Astrocyte of the hippocampus (primary cell): ENCODE measurements at regions not wholly inside any gene's neighbourhood (a gene's known extent, or its start where the extent isn't known, plus 50 kb on each side); places are given as distances from the start of the nearest gene placed in this dataset.

Experiments
- DNase-seq: peaks from one replicate; pipeline ENCODE4 v3.0.0; 2011; ENCODE audit warnings: low read depth, low spot score

DNA sequence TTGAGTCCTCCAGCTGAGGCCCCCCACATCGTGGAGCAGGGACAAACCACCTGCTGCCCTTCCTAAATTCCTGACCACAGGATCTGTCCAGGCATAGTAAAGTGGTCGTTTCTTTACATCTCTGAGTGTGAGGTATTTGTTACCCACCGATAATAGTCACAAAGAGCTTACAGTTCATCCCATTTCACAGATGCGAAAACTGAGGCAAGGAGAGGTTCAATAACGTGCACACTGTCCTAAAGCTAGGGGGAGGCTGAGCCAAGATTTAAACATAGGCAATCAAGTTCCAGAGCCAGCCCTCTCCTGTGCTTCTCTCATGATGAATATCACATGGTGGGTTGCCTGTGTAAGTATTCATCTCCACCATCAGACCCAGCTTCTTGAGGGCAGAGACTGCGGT lies 135.4 kb downstream of the CCT6B start:
- no peak for DNase-seq

DNA sequence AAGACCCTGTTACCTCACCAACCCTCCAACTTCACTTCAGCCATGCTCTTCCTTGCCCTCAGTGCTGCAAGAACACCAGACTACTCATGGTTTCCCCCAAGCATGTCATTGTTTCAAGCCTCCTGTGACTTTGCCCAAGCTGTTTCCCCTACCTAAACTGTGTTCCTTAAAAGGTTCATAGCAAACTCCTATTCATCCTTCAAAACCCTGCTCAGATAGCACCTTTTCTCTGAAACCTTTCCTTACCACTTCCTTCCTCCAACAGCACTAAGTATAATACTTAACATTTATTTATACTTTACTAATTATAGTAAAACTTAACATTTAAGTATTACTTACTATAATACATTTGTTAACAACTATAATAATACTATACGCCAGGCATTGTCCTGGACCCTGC lies 136.2 kb downstream of the CCT6B start:
- no peak for DNase-seq

DNA sequence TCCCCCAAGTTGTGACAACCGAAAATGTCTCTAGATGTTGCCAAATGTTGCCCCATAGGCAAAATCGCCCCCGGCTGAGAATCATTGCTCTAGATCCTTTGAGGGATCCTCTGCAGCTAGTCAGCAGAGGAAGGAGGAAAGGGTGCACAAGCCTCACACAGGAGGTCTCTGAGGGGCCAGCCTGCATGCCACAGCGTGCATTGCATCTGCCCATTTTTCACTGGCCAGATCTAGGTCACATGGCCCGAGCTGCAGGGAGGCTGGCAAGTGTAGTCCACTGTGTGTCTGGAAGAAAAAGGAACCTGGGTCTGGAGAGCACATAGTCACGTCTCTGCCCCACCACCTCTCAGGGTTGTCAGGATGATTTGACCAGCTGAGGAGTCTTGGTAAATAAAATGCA lies 138.2 kb downstream of the CCT6B start:
- DNase-seq = no peak

DNA sequence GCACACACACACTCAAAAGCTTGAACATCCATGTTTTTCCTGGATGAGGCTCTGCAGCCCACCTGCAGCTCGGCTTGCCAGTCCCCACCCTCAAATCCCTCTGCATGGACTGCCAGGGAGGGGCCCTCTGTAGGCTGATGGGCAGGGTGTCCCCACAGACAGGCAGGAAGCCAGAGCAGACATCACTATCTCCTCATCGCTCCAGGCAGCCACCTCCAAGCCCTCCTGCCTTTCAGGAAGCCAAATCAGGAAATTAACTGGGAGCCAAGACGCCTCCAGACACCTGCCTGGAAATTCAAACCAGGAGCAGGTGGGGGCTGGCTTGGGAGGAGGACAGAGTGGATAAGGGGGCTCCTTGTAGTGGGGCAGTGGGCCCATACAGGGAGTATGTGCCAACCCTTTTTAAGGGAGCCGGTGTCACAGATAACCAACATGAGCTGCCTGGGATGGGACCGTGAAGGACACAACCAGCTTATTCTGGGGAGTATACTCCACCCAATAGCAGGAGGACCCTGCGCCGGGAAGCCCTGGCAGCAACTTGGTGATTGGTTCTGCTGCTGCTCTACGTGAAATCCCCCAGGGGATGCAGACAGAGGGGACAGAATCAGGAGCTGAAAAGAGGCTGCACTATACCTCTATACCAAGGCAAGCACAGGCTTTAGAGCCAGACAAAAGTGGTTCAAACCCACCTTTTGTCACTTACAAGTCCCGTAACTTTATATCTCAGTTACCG lies 139.1 kb downstream of the CCT6B start:
- DNase-seq = no peak

DNA sequence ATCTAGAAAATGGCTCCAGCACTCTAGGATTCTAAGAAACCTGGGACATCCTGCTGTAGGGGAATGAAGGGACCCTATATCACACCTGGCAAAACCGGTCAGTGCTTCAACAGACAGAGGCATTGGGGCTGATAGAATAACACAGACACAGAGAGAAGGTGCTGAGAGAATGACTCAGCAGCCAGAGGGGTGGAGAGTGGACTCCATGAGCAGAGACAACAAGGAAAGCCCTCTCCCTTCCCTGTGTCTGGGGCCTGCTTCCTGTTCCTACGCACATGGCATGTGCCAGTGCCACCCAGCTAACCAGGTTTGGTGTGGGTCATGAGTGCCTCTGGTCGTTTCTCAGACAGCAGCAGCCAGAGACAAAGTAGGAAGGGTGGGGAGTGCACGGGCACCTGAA lies 140.3 kb downstream of the CCT6B start:
- DNase-seq = peak; percentile 2

DNA sequence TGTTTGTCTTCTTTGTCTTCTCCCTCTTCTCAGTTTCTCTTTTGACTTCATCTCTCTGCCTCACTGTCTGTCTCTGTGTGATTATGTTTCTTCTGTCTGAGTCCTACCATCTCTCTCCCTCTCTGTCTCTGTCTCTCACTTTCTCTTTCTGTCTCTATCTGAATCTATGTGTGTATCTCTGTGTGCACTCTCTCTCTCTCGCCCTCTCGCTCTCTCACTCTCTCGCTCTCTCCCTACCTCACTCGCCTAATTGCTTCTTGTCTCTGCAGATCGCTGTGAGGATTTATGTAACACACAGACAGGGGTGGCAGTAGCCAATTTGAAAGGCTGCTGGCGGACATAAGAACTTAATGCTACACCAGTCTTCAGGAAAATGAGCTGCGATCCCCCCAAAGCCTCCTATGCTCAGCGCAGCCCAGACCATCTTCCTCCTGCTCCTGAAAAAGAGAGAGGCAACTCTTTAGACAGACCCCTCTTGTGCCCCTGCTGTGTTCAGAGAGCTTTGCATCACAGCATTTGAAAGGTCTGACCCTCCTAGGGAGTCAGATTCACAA lies 140.9 kb downstream of the CCT6B start:
- DNase-seq = no peak

DNA sequence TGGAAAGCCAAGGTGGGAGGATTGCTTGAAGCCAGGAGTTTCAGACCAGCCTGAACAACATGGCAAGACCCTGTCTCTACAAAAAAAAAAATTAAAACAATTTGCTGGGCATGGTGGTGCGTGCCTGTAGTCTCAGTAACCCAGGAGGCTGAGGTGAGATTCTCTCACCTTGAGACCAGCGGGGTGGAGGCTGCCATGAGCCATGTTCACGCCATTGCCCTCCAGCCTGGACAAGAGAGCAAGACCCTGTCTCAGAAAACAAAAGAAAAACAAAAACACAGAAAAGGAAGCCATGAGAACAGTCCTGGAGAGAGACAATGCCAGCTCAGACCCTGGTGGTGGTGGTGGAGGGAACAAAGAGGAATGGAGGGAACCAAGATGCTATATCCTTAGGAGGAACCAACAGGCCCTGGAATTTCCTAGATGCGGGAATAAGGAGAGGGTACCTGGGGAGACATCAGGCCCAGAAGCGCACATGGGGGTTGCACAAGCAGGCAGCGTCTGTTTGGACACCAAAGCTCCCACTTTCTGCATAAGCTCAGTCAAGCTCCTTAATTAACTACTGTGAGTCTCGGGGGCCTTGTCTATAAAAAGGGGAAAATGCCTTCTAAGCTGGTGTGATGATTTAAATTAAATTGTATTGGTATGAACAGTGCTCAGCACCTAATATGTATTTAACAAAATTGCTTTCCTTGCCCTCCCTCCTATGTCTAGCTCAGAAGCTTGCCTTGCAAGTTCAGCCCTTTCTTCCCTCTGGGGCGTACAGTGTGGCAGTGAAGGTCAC lies 143.8 kb downstream of the CCT6B start:
- DNase-seq = no peak

DNA sequence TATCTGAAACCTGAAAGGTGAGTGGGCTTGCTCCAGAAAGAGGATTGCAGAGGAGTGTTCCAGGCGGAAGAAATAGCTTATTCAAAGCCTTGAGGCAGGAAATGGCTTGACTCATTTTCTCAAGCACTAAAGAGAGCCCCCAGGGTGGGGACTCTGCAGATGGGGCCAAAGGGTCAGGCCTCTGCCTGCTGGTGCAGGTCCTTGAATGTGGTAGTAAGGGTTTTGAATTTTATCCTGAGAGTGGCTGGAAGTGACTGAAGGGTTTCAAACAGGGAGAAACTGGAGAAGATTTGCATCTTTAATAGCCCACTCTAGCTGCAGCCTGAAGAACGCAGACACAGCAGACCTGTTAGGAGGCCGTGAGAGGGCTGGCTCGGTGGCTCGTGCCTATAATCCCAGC lies 144.4 kb downstream of the CCT6B start:
- no peak for DNase-seq

DNA sequence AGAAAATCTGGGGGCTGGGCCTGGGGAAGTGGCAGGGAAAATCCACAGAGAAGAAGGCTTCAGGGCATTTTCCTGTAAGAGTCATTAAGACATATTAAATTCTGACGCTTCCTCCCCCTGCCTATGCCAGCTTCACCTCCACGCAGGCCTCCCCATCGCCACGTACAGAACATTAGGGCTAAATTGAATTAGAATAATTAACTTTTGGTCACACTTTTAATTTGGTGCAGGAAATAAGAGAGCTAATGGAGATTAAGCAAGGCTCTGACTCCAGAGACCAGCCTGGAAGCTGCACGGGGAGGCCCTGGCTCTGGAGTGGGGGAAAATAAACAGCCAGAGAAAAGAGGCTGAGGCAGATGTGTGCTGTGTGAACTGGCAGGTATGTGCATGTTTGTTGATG lies 148.0 kb downstream of the CCT6B start:
- no peak for DNase-seq

DNA sequence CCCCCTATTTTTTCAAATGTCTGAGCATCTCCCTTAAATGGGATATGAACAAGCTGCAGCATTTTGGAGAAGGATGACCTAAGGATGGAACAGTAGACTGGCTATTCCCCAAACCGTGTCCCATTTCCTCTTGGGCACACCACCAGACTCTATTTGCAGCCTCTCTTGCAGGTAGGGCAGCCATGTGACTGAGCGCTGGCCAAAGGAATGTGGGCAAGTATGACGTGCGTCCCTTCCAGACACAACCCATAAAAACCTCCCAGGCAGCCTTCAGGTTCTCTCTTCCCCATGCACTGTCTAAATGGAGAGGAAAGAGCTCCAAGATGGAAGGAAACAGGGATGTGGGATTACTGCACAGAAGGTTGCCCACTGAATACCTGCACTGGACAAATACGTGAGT lies 149.7 kb downstream of the CCT6B start:
- no peak for DNase-seq

DNA sequence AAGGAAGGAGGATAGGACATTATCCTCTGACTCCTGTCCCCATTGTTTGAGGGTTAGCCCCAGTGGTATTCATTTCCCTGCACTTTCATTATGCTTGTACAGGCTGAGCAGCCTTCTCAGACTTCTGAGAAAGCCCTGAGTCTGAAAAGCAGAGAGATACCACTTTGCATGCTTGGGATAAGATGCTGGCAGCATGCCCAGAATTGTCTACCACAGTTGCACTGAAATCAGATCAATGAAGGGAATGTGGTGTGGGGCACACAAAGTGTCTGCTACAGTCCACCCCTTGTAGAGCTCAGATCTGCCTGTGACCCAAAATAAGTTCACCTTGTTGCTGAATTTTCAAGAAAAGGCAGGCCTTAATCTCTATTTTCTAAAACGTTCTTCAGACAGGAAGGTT lies 160.6 kb downstream of the CCT6B start:
- peak; percentile 4 for DNase-seq

DNA sequence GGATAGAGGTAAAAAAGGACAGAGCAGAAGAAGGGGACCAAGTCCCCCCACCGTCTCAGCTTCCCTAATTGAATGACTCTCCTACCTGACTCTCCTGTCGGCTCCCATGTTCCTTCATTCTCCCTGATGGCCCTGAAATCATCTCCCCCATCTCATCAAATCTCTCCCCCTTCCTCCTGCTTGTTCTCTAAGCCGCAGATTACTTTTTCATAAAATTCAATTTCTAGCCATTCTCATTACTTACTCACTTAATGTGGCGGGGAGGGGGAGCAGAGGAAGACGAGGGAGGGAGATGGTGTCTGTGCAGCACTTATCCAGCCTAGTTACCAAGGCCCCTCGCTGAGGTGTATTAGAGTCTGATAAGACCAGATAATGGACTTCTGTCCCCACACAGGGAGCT lies 161.5 kb downstream of the CCT6B start:
- DNase-seq = no peak

DNA sequence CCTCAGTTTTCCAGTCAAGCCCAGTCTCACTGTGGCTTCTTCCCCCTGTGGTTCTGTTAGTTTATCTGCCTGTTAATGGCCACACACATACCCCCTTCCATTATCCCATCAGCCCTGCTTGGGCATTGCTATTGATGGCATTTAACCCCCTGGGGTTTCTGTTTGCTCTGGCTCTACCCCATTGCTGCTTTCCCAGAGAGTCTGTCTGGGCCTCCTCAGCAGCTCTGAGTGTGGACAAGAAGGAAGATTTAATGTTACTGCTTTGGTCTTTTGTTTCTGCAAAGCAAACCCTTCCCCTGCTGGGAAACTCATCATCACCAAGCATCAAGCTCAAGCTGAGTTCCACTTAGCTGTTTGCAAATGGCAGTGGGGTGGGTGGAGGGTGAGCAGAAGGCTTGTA lies 162.7 kb downstream of the CCT6B start:
- DNase-seq = no peak

DNA sequence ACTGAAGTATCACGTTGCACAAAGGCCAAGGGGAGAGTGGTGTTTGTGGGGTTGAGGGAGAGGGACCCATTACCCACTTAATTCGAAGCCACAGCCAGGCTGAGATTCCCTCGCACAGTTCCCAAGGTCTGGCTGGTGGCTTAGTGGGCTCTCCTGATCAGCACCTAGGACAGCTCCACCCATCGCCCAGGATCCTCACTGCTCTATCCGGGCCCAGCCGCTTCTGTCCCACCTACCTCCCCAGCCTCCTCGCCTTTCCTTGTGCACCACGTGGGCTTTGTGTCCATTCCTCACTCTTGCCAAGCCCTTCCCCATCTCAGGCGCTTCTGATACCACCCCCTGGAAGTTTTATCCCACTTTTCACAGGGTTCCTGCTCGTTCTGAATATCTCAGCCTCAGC lies 163.5 kb downstream of the CCT6B start:
- peak; percentile 69 for DNase-seq

DNA sequence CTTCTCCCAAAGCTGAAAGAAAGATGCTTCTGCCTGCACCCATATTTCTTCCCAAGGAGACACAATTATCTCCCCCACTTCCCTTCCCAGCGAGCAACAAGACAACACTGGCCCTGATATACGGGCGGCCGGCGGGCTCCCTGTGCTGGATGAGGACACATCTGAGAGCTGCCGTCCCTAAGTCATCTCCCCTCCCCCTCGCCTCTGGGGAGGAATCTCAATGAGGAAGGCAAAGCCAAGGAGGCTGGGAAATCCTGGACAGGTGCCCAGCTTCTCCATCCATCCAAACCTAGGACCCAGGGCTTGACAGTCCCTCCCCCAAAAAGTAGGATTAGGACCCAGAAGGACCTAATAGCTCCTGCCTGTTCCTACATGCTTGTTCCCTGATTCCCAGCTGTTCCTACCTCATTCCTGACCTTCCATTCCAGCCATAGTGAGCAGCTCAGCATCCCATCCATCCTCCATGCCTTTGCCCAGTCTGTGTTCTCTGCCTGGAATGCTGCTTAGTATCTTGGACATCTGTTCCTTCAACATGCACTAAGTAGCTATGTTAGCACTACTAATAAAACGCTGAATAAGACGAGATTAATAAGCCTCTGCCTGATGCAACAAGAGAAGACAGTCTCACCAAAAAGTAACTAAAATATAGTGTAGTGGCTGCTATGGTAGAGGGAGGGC lies 167.9 kb downstream of the CCT6B start:
- no peak for DNase-seq

DNA sequence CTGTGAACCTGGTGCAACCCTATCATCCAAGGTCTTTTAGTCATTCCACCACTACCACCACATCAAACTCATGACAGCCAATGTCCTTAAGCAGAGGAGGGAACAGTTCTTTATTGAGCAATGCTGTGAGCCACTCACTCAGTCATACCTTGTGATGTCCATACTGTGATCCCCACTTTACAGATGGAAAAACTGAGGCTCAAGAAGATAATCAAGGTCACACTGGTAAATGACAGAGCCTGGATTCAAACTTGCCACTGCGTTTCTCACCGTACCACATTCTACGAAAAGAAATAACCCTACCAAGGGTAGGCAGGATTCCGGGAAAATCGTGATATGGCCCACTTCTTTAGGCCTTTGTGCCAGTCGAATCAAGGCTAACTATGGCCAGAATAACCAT lies 172.6 kb downstream of the CCT6B start:
- no peak for DNase-seq

DNA sequence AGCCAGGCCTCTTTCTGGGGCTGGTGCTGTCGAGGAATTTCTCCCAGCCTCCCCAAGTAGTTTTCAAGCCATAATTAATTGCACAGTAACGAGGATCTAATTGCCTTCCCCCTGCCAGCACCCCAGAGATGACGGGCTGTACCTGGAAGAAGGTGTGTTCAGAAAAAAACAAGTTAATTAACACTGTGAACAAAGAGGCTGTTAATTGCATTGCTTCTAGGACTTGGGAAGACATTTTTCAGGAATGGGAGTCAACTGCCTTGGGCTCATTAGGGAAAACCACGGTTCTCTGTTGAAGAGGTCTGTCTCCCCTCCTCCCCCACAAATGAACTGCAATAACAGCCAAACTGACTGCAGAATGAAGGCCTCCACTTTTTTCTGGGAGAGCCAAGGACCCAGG lies 176.7 kb downstream of the CCT6B start:
- DNase-seq = no peak

DNA sequence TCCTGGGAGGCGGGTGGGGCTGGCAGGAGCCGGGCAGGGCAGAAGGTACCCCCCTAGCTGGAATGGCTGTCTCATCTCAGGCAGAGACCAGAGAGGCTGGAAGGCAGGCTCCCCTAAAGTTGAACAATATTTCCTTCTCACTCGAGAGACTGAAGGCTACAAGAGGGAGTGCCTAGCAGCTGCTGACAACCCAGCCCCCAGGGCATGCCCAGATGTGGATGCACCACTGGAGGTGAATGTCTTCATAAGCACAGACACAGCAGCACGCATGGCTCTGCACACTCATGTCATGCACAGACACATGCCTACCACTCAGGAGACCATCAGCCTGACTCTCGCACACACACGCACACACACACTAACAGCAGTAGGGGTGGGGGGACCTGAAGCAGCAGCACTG lies 179.0 kb downstream of the CCT6B start:
- DNase-seq = no peak

DNA sequence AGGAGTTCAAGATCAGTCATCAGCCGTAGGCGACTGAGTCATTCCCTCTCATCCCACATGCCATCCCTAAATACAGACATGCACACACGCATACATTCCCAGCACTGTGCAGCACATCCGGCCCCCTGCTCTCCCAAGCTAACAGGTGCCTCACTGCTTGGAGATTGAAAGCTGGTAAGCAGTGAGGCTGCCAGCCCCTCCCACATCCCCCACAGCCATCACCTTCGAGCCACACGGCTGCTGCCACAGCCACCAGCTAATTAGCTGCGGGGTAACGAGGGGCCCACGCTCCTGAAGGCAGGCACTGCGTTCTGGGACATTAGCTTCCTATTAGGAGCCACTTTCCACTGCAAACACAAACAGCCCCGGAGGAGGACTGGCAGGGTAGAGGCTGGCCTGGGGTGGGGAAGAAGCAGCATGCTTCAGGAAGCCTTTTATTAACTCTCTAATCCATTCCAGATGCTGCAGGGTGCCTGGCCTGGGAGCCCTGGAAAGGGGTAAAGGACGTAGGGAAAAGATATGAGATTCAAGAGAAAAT lies 179.6 kb downstream of the CCT6B start:
- DNase-seq = no peak

DNA sequence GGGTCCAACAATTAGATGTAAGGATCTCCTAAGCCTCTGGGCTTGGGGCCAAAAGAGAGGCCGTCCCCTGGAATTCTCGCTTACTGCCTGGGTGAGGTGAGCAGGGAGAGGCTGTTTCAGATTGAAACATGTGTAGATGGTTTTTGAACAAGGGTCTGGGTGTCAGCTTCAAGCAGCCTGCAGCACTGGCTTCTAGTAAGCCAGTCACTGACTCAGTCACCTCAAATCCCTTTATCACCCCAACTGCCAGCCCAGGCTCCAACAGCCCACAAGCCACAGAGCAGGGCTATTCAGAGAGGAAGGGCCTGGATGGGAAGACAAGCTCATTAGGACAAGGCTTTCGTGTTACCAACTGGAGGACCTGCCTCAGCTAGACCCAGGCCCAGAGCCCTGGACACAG lies 180.2 kb downstream of the CCT6B start:
- DNase-seq = no peak

DNA sequence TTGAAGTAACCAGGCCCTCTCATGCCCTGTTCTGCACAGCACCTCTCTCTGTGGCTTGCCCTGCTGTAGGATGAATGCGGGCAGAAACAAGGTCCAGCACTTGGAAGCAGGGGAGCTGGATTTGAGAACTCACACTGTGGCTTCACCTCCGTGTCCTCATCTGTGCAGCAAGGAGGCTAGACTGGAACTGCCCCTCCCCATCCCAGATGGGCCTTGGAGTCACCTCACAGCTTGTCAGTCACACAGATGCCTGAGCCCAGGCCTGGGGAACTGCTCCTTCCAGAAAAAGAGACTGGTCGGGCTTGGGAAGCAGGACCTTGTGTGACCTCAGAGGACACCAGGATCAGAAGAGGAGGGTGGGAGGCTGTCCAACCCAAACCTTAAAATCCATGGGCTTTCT lies 180.8 kb downstream of the CCT6B start:
- no peak for DNase-seq
